ENCODE measurements at regions not wholly inside any gene's neighbourhood (a gene's known extent, or its start where the extent isn't known, plus 50 kb on each side); places are given as distances from the start of the nearest gene placed in this dataset.

DNA sequence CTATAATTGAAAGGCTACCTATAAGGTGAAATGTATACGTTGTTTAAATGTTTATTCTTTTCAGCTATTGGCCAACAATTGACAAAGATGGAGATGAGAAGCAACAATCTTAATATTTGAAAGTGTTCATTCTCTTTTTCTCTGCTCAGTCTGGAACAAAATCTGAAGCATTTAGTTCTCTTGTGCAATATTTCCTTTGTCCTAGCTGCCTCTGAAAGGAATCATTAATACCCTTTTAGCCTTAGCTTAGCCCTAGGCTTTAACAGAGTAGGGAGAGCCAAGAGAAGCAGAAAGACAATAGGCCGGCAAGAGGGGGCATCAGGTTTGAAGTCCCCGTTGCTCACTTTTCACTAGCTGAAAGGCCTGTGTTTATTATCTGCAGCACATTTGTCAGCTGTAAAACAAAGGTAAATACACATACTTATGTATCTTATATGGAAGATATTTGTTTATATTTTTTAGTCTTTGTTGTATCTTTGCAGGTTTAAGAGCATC is 422.5 kb upstream of the SEMA6D start:
- in situ Hi-C loops (cut with MboI) (no loop called here), intact Hi-C loops (cut with micrococcal nuclease; ENCODE audit: unreplicated experiment) (no loop called here)
- CTCF ChIA-PET = interaction anchor here (1.1 kb wide), 1 partner anchor 79 kb away, joined by 3 read pairs; no protein-coding TSS in a partner anchor
- RAD21 ChIA-PET (ENCODE audit: unreplicated experiment) = no interaction called here
- Histone ChIP-seq H3K79me2 (ENCODE audit: control insufficient read depth, insufficient read depth, low read length) (no peaks in the 10 kb centered on the region), H2AFZ (ENCODE audit: control insufficient read depth, low read depth, low read length) (no peak overlapping the region), H3K36me3 (ENCODE audit: control insufficient read depth in 2 of 2, insufficient read depth in 2 of 2, low read length in 1 of 2) (no peaks in the 10 kb centered on the region), H3K9ac (ENCODE audit: control insufficient read depth, insufficient read depth, low read length) (no peak overlapping the region), H3K27ac (ENCODE audit: control insufficient read depth, insufficient read depth) (no peak overlapping the region), H3K4me3 (no peak overlapping the region), H3K27me3 (replicated peaks in 1 of 2; ENCODE audit: control insufficient read depth in 2 of 2, insufficient read depth in 2 of 2, low read length in 1 of 2) (no peaks in the 10 kb centered on the region), H4K20me1 (ENCODE audit: control insufficient read depth, insufficient read depth) (no peaks in the 10 kb centered on the region), H3K4me2 (ENCODE audit: control insufficient read depth, insufficient read depth) (no peak overlapping the region), H3K9me3 (replicated peaks; ENCODE audit: control insufficient read depth, insufficient read depth, low read length) (no peaks in the 10 kb centered on the region; the same call in 2 of the 3 replicates), H3K4me1 (ENCODE audit: control insufficient read depth, insufficient read depth, low read length) (no peaks in the 10 kb centered on the region)
- SMC1A ChIA-PET (ENCODE audit: uncharacterized antibody, unreplicated experiment) = no interaction called here
- POLR2A ChIA-PET = no interaction called here
- FAIRE-seq (no peak), DNase-seq (ENCODE audit: low read depth, low spot score) (no peak), ATAC-seq (no peak)
- BruUV-seq (replicated peaks) = no TSS peak
- WGBS (ENCODE audit: insufficient coverage, insufficient replicate concordance, low lambda C conversion rate, missing lambda C conversion rate) = 28% methylated on average over 3 of the region's 3 CpGs
- TF ChIP-seq NFXL1 (IDR thresholded peaks at IDR 0.05; ENCODE audit: borderline replicate concordance) = no peak
- TF ChIP-seq, protein P1, sequence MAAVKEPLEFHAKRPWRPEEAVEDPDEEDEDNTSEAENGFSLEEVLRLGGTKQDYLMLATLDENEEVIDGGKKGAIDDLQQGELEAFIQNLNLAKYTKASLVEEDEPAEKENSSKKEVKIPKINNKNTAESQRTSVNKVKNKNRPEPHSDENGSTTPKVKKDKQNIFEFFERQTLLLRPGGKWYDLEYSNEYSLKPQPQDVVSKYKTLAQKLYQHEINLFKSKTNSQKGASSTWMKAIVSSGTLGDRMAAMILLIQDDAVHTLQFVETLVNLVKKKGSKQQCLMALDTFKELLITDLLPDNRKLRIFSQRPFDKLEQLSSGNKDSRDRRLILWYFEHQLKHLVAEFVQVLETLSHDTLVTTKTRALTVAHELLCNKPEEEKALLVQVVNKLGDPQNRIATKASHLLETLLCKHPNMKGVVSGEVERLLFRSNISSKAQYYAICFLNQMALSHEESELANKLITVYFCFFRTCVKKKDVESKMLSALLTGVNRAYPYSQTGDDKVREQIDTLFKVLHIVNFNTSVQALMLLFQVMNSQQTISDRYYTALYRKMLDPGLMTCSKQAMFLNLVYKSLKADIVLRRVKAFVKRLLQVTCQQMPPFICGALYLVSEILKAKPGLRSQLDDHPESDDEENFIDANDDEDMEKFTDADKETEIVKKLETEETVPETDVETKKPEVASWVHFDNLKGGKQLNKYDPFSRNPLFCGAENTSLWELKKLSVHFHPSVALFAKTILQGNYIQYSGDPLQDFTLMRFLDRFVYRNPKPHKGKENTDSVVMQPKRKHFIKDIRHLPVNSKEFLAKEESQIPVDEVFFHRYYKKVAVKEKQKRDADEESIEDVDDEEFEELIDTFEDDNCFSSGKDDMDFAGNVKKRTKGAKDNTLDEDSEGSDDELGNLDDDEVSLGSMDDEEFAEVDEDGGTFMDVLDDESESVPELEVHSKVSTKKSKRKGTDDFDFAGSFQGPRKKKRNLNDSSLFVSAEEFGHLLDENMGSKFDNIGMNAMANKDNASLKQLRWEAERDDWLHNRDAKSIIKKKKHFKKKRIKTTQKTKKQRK (IDR thresholded peaks at IDR 0.05; ENCODE audit: low read depth, low read length) = no peak
- TF ChIP-seq MEF2A (IDR thresholded peaks at IDR 0.05; ENCODE audit: insufficient read depth, low read depth, low read length) = no peak
- TF ChIP-seq, protein P2, sequence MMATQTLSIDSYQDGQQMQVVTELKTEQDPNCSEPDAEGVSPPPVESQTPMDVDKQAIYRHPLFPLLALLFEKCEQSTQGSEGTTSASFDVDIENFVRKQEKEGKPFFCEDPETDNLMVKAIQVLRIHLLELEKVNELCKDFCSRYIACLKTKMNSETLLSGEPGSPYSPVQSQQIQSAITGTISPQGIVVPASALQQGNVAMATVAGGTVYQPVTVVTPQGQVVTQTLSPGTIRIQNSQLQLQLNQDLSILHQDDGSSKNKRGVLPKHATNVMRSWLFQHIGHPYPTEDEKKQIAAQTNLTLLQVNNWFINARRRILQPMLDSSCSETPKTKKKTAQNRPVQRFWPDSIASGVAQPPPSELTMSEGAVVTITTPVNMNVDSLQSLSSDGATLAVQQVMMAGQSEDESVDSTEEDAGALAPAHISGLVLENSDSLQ (IDR thresholded peaks at IDR 0.05) = no peak
- no peak for TF ChIP-seq KLF5 (IDR thresholded peaks at IDR 0.05; ENCODE audit: partially characterized antibody)
- TF ChIP-seq CEBPB (IDR thresholded peaks at IDR 0.05; ENCODE audit: borderline replicate concordance in 1 of 2, low read depth in 2 of 2, low read length in 2 of 2) = no peak
- TF ChIP-seq NFIC (IDR thresholded peaks at IDR 0.05; ENCODE audit: low read depth, low read length) = no peak
- no peak for TF ChIP-seq ZSCAN29 (IDR thresholded peaks at IDR 0.05)
- no peak for TF ChIP-seq IRF4 (IDR thresholded peaks at IDR 0.05; ENCODE audit: low read depth, low read length)
- no peak for TF ChIP-seq BMI1 (IDR thresholded peaks at IDR 0.05; ENCODE audit: borderline replicate concordance)
- TF ChIP-seq TARDBP (IDR thresholded peaks at IDR 0.05; ENCODE audit: borderline replicate concordance) = no peak
- TF ChIP-seq, protein P3, sequence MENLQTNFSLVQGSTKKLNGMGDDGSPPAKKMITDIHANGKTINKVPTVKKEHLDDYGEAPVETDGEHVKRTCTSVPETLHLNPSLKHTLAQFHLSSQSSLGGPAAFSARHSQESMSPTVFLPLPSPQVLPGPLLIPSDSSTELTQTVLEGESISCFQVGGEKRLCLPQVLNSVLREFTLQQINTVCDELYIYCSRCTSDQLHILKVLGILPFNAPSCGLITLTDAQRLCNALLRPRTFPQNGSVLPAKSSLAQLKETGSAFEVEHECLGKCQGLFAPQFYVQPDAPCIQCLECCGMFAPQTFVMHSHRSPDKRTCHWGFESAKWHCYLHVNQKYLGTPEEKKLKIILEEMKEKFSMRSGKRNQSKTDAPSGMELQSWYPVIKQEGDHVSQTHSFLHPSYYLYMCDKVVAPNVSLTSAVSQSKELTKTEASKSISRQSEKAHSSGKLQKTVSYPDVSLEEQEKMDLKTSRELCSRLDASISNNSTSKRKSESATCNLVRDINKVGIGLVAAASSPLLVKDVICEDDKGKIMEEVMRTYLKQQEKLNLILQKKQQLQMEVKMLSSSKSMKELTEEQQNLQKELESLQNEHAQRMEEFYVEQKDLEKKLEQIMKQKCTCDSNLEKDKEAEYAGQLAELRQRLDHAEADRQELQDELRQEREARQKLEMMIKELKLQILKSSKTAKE (IDR thresholded peaks at IDR 0.05; ENCODE audit: low read depth, poor library complexity, severe bottlenecking) = no peak
- no peak for TF ChIP-seq ZZZ3 (IDR thresholded peaks at IDR 0.05; ENCODE audit: control insufficient read depth, insufficient read length, low read depth)
- no peak for TF ChIP-seq CHD1 (IDR thresholded peaks at IDR 0.05; ENCODE audit: low read depth, low read length)
- TF ChIP-seq CBX3 (IDR thresholded peaks at IDR 0.05; ENCODE audit: borderline replicate concordance, low read depth) = no peak
- no peak for TF ChIP-seq POU2F2 (IDR thresholded peaks at IDR 0.05; ENCODE audit: borderline replicate concordance, low read depth, low read length)

All from GM12878 (cell line).